GM21423 (cell line): ENCODE measurements at regions not wholly inside any gene's neighbourhood (a gene's known extent, or its start where the extent isn't known, plus 50 kb on each side); places are given as distances from the start of the nearest gene placed in this dataset.
"Not testable (repeated sequence)": the region's sequence is repeated elsewhere in the genome, so short reads cannot be mapped to it uniquely, and the experiment has no call there.

Experiments
- ATAC-seq: cut with Tn5 transposase; IDR thresholded peaks from one replicate; pipeline ENCODE4 v1.9.1; 2021; ENCODE audit warnings: mild to moderate bottlenecking, moderate library complexity; ENCODE audit not compliant: unreplicated experiment

GRCh38 chrX:101823236-101823635 lies 108.6 kb downstream of the ZMAT1 start:
- ATAC-seq, result no peak

- not testable (repeated sequence) for ATAC-seq
These were observed 114.1 kb downstream of the ZMAT1 start for GRCh38 chrX:101817739-101818138.

GRCh38 chrX:101813200-101813599 lies 118.6 kb downstream of the ZMAT1 start:
- no peak for ATAC-seq

- ATAC-seq, result no peak
These were observed 128.4 kb downstream of the ZMAT1 start for GRCh38 chrX:101803451-101803850.

GRCh38 chrX:101799387-101799786 lies 132.4 kb downstream of the ZMAT1 start:
- peak; percentile 100 for ATAC-seq

GRCh38 chrX:101787934-101788333 lies 128.3 kb upstream of the ARMCX2 start:
- ATAC-seq, result no peak

GRCh38 chrX:101785142-101785541 lies 125.5 kb upstream of the ARMCX2 start:
- no peak for ATAC-seq

- ATAC-seq, result not testable (repeated sequence)
These were observed 120.8 kb upstream of the ARMCX2 start for GRCh38 chrX:101780421-101780820.

GRCh38 chrX:101774340-101774739 lies 114.7 kb upstream of the ARMCX2 start:
- ATAC-seq, result peak; percentile 100

- ATAC-seq, result no peak
These were observed 104.9 kb upstream of the ARMCX2 start for GRCh38 chrX:101764538-101764937.

- ATAC-seq, result peak; percentile 84
These were observed 99.3 kb upstream of the ARMCX2 start for GRCh38 chrX:101759000-101759399.

GRCh38 chrX:101750744-101751143 lies 91.1 kb upstream of the ARMCX2 start:
- no peak for ATAC-seq

- ATAC-seq, result no peak
These were observed 89.8 kb upstream of the ARMCX2 start for GRCh38 chrX:101749436-101749835.

- ATAC-seq, result no peak
These were observed 85.4 kb upstream of the ARMCX2 start for GRCh38 chrX:101745046-101745445.

- no peak for ATAC-seq
These were observed 84.4 kb upstream of the ARMCX2 start for GRCh38 chrX:101744085-101744484.

GRCh38 chrX:101740642-101741041 lies 81.0 kb upstream of the ARMCX2 start:
- no peak for ATAC-seq

- not testable (repeated sequence) for ATAC-seq
These were observed 79.2 kb upstream of the ARMCX2 start for GRCh38 chrX:101738867-101739266.

GRCh38 chrX:101738411-101738810 lies 78.8 kb upstream of the ARMCX2 start:
- not testable (repeated sequence) for ATAC-seq

- ATAC-seq, result no peak
These were observed 77.0 kb upstream of the ARMCX2 start for GRCh38 chrX:101736651-101737050.

GRCh38 chrX:101732870-101733269 lies 73.2 kb upstream of the ARMCX2 start:
- no peak for ATAC-seq

- ATAC-seq, result no peak
These were observed 70.3 kb upstream of the ARMCX2 start for GRCh38 chrX:101729986-101730385.
